H1 (cell line): ENCODE measurements at regions not wholly inside any gene's neighbourhood (a gene's known extent, or its start where the extent isn't known, plus 50 kb on each side); places are given as distances from the start of the nearest gene placed in this dataset.

ENCODE experiments used
- CTCF ChIA-PET: fragments of 300-600 bp; sonication (Branson Sonifier 250); formaldehyde crosslinking; loops from one replicate; lab custom pipeline; 2021; ENCODE audit not compliant: partially characterized antibody; lab: Charles Lee
- POLR2A ChIA-PET: fragments of 300-600 bp; sonication (Branson Sonifier 250); formaldehyde crosslinking; loops from one replicate; lab custom pipeline; 2021; ENCODE audit warnings: inconsistent platforms; ENCODE audit not compliant: partially characterized antibody; lab: Charles Lee
- DNase-seq, 2 experiments: peaks; one replicate each; pipeline versions ENCODE4 v3.0.0 to v3.0.0-alpha.2; 2010 to 2022; ENCODE audit warnings: low spot score in 2 of 2, low read depth in 1 of 2, mixed read lengths in 1 of 2
- FAIRE-seq: peaks from 2 replicates; lab custom pipeline; 2011; peaks lifted over from hg19 to GRCh38; lab: Jason Lieb, UNC
- H2AFZ ChIP-seq: 2 replicates; pipeline ENCODE4 v1.8.1; 2012; ENCODE audit warnings: low read length, inconsistent platforms
- H2AK5ac ChIP-seq: 2 replicates; pipeline ENCODE4 v1.6.1; 2013; ENCODE audit warnings: low read depth, low read length
- H2BK120ac ChIP-seq: replicated peaks from 2 replicates; pipeline ENCODE3; 2013; ENCODE audit warnings: low read depth, low read length, inconsistent platforms
- H2BK12ac ChIP-seq: 2 replicates; pipeline ENCODE4 v1.6.1; 2013; ENCODE audit warnings: low read depth, low read length
- H2BK15ac ChIP-seq: 2 replicates; pipeline ENCODE4 v1.6.1; 2013; ENCODE audit warnings: low read length
- H2BK20ac ChIP-seq: 2 replicates; pipeline ENCODE4 v1.6.1; 2013; ENCODE audit warnings: low read length
- H2BK5ac ChIP-seq: 2 replicates; pipeline ENCODE4 v1.6.1; 2013; ENCODE audit warnings: low read depth, low read length
- H3K14ac ChIP-seq: 2 replicates; pipeline ENCODE4 v1.6.1; 2013; ENCODE audit warnings: inconsistent platforms; ENCODE audit not compliant: insufficient read length
- H3K18ac ChIP-seq: 2 replicates; pipeline ENCODE4 v1.6.1; 2013; ENCODE audit warnings: low read length; ENCODE audit errors: extremely low read depth
- H3K23ac ChIP-seq: 2 replicates; pipeline ENCODE4 v1.6.1; 2013; ENCODE audit warnings: inconsistent platforms; ENCODE audit not compliant: insufficient read length
- H3K23me2 ChIP-seq: 2 replicates; pipeline ENCODE4 v1.6.1; 2013; ENCODE audit warnings: low read depth, low read length
- H3K27ac ChIP-seq: 2 replicates; pipeline ENCODE4 v1.6.1; 2011; ENCODE audit warnings: low read depth, low read length, inconsistent platforms
- H3K27me3 ChIP-seq, 4 experiments: replicated peaks in 1 of 4; 1 replicate in 1 of 4; 2 replicates in 3 of 4; pipeline versions ENCODE4 v1.6.1 to v1.8.1; 2011 to 2013; ENCODE audit warnings: low read length in 3 of 4, mild to moderate bottlenecking in 3 of 4, inconsistent platforms in 2 of 4, mixed read lengths in 2 of 4, moderate library complexity in 1 of 4; ENCODE audit not compliant: control insufficient read depth in 3 of 4, insufficient read depth in 3 of 4; ENCODE audit errors: extremely low read depth in 1 of 4
- H3K36me3 ChIP-seq, 4 experiments: 2 replicates each; pipeline versions ENCODE4 v1.6.1 to v1.8.1; 2011 to 2013; ENCODE audit warnings: mild to moderate bottlenecking in 4 of 4, low read length in 3 of 4, moderate library complexity in 2 of 4, control low read depth in 1 of 4, inconsistent platforms in 1 of 4; ENCODE audit not compliant: insufficient read depth in 4 of 4, control insufficient read depth in 2 of 4
- H3K4ac ChIP-seq: replicated peaks from 2 replicates; pipeline ENCODE3; 2013; ENCODE audit warnings: low read length, low read depth, mixed read lengths, inconsistent platforms; ENCODE audit not compliant: insufficient read length
- H3K4me1 ChIP-seq, 4 experiments: replicated peaks in 1 of 4; 1 replicate in 1 of 4; 2 replicates in 3 of 4; pipeline versions ENCODE4 v1.6.1 to v1.8.1; 2011 to 2013; ENCODE audit warnings: low read length in 3 of 4, inconsistent platforms in 2 of 4, mixed read lengths in 1 of 4; ENCODE audit not compliant: insufficient read depth in 4 of 4, control insufficient read depth in 3 of 4
- H3K4me2 ChIP-seq, 2 experiments: 2 replicates each; pipeline versions ENCODE4 v1.6.1 to v1.8.1; 2011 to 2013; ENCODE audit warnings: low read depth in 2 of 2, low read length in 2 of 2, control low read depth in 1 of 2, inconsistent platforms in 1 of 2, mild to moderate bottlenecking in 1 of 2; ENCODE audit not compliant: insufficient read depth in 1 of 2
- H3K4me3 ChIP-seq, 4 experiments: fragments of 200-600, 300-600 bp in 1 of 4; sonication (generic), shearing (Covaris generic), sonication (Bioruptor Twin) in 1 of 4; 2 replicates each; pipeline versions ENCODE4 v1.5.1 to v1.8.1; 2011 to 2016; ENCODE audit warnings: low read length in 4 of 4, low read depth in 3 of 4, control low read depth in 2 of 4, inconsistent platforms in 2 of 4, mild to moderate bottlenecking in 2 of 4, mixed read lengths in 1 of 4, moderate library complexity in 1 of 4; ENCODE audit not compliant: insufficient read depth in 2 of 4; ENCODE audit errors: extremely low read depth in 1 of 4
- H3K56ac ChIP-seq: replicated peaks from 2 replicates; pipeline ENCODE3; 2013; ENCODE audit warnings: low read depth, mild to moderate bottlenecking, mixed read lengths, low read length, inconsistent platforms; ENCODE audit not compliant: insufficient read length
- H3K79me1 ChIP-seq: 2 replicates; pipeline ENCODE4 v1.6.1; 2013; ENCODE audit warnings: low read depth, low read length, control low read depth
- H3K79me2 ChIP-seq, 2 experiments: 2 replicates each; pipeline versions ENCODE4 v1.6.1 to v1.8.1; 2012 to 2013; ENCODE audit warnings: low read length in 2 of 2, mild to moderate bottlenecking in 2 of 2, inconsistent platforms in 1 of 2; ENCODE audit not compliant: insufficient read depth in 2 of 2, control insufficient read depth in 1 of 2
- H3K9ac ChIP-seq, 4 experiments: replicated peaks in 1 of 4; 1 replicate in 1 of 4; 2 replicates in 3 of 4; pipeline versions ENCODE4 v1.6.1 to v1.8.1; 2011 to 2013; ENCODE audit warnings: low read depth in 3 of 4, low read length in 3 of 4, control low read depth in 2 of 4, mild to moderate bottlenecking in 2 of 4, moderate library complexity in 2 of 4, inconsistent platforms in 1 of 4; ENCODE audit errors: extremely low read depth in 1 of 4
- H3K9me3 ChIP-seq, 2 experiments: 2 replicates each; pipeline versions ENCODE4 v1.6.1 to v1.8.1; 2012 to 2013; ENCODE audit warnings: mild to moderate bottlenecking in 2 of 2, moderate library complexity in 2 of 2, control low read depth in 1 of 2, inconsistent platforms in 1 of 2, low read depth in 1 of 2, low read length in 1 of 2, mixed read lengths in 1 of 2; ENCODE audit not compliant: insufficient read depth in 2 of 2
- H4K20me1 ChIP-seq, 2 experiments: replicated peaks in 1 of 2; 2 replicates each; pipeline versions ENCODE3 to v1.8.1; 2011 to 2013; ENCODE audit warnings: inconsistent platforms in 2 of 2, low read length in 2 of 2, mild to moderate bottlenecking in 1 of 2; ENCODE audit not compliant: insufficient read depth in 2 of 2, control insufficient read depth in 1 of 2
- H4K5ac ChIP-seq: 2 replicates; pipeline ENCODE4 v1.6.1; 2013; ENCODE audit warnings: low read length, low read depth, mixed read lengths, inconsistent platforms; ENCODE audit not compliant: insufficient read length
- H4K8ac ChIP-seq: 2 replicates; pipeline ENCODE4 v1.8.0; 2013; ENCODE audit warnings: mild to moderate bottlenecking, moderate library complexity, low read length, inconsistent platforms; ENCODE audit not compliant: insufficient read depth; ENCODE audit errors: extremely low read depth
- H4K91ac ChIP-seq: replicated peaks from 2 replicates; pipeline ENCODE3; 2013; ENCODE audit warnings: low read length, mixed read lengths, inconsistent platforms; ENCODE audit not compliant: insufficient read length
- BRCA1 ChIP-seq: IDR thresholded peaks from 2 replicates; pipeline ENCODE4 v1.6.1; 2012; ENCODE audit warnings: low read depth, low read length, improper control_type of control experiment
- CBX5 ChIP-seq: fragments of 300-800, 300-1000 bp; sonication (generic); IDR thresholded peaks from 2 replicates; pipeline ENCODE4 v1.7.1; 2016; ENCODE audit warnings: antibody characterized with exemption, low read length, low read depth
- CBX8 ChIP-seq: fragments of 300-800, 300-1000 bp; sonication (generic); IDR thresholded peaks from 2 replicates; pipeline ENCODE4 v1.7.1; 2016; ENCODE audit warnings: low read depth, low read length, borderline replicate concordance
- POLR2A ChIP-seq, 2 experiments: IDR thresholded peaks; 1 replicate in 1 of 2; 2 replicates in 1 of 2; pipeline ENCODE4 v1.6.1; 2011; ENCODE audit warnings: low read depth in 2 of 2, low read length in 2 of 2, mild to moderate bottlenecking in 2 of 2; ENCODE audit errors: control extremely low read depth in 1 of 2
- RNF2 ChIP-seq: fragments of 200-900, 300-1000 bp; sonication (generic); IDR thresholded peaks from 2 replicates; pipeline ENCODE4 v1.7.1; 2016; ENCODE audit warnings: borderline replicate concordance, low read depth, mild to moderate bottlenecking, antibody characterized with exemption, low read length; ENCODE audit not compliant: poor library complexity, severe bottlenecking; ENCODE audit errors: missing control alignments
- SIRT6 ChIP-seq: IDR thresholded peaks from one replicate; pipeline ENCODE4 v1.7.1; 2012; ENCODE audit warnings: low read length, inconsistent platforms
- SUZ12 ChIP-seq: fragments of 200-600 bp; sonication (generic); IDR thresholded peaks from 2 replicates; pipeline ENCODE4 v1.6.1; 2012; ENCODE audit warnings: mild to moderate bottlenecking, inconsistent platforms, low read length, moderate library complexity, mixed read lengths
- TAF1 ChIP-seq: IDR thresholded peaks from 2 replicates; pipeline ENCODE4 v1.6.1; 2011; ENCODE audit warnings: mild to moderate bottlenecking, low read depth, low read length
- WGBS, 2 experiments: shearing (Covaris generic) in 1 of 2; methylation state at CpG; one replicate each; pipeline versions ENCODE4 v1.1.6 to v1.1.7; 2013 to 2015; ENCODE audit warnings: low lambda C conversion rate in 2 of 2, mixed read lengths in 2 of 2, inconsistent platforms in 1 of 2, low coverage in 1 of 2, missing lambda C conversion rate in 1 of 2; ENCODE audit not compliant: insufficient replicate concordance in 2 of 2, insufficient coverage in 1 of 2, insufficient read length in 1 of 2; ENCODE audit errors: extremely low coverage in 1 of 2, missing lambda C conversion rate in 1 of 2; 5-methylcytosine and 5-hydroxymethylcytosine counted together
- TF ChIP-seq, protein P1 (sequence below): IDR thresholded peaks from 2 replicates; pipeline ENCODE4 v1.6.1; 2012; ENCODE audit warnings: inconsistent platforms
- TF ChIP-seq, protein P2 (sequence below): IDR thresholded peaks from 2 replicates; pipeline ENCODE4 v1.6.1; 2012; ENCODE audit warnings: low read length, inconsistent platforms

DNA sequence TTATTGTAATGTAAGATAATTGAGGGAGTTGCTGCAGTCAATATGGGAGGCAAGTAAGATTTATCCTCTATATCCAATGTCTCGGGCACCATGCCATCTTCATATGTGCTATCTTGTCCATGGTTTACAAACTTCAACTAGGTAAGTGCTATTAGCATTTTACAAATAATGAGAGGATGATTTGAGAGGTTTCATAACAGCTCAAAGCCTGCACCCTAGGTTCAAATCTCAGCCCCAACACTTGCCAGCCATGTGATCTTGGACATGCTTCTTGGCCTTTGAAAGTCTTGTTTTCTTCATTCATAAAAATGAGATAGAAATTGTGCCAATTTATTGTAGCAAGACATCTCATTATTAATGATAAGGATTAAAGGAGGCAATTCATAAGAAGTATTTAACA, 108.8 kb downstream of the RND3 start:
- POLR2A ChIA-PET, result no interaction called here
- no peaks in the 10 kb centered on the region for H3K79me1 ChIP-seq
- no peak overlapping the region for H2BK12ac ChIP-seq
- TF ChIP-seq SIRT6 (no peak), RNF2 (no peak), TAF1 (no peak), CBX8 (no peak), CBX5 (no peak), POLR2A (IDR thresholded peaks at IDR 0.05; ENCODE audit: control extremely low read depth in 1 of 2, low read depth in 2 of 2, low read length in 2 of 2) (no peak), BRCA1 (no peak), SUZ12 (no peak)
- TF ChIP-seq, protein P1, sequence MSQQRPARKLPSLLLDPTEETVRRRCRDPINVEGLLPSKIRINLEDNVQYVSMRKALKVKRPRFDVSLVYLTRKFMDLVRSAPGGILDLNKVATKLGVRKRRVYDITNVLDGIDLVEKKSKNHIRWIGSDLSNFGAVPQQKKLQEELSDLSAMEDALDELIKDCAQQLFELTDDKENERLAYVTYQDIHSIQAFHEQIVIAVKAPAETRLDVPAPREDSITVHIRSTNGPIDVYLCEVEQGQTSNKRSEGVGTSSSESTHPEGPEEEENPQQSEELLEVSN, result no peak
- TF ChIP-seq, protein P2, sequence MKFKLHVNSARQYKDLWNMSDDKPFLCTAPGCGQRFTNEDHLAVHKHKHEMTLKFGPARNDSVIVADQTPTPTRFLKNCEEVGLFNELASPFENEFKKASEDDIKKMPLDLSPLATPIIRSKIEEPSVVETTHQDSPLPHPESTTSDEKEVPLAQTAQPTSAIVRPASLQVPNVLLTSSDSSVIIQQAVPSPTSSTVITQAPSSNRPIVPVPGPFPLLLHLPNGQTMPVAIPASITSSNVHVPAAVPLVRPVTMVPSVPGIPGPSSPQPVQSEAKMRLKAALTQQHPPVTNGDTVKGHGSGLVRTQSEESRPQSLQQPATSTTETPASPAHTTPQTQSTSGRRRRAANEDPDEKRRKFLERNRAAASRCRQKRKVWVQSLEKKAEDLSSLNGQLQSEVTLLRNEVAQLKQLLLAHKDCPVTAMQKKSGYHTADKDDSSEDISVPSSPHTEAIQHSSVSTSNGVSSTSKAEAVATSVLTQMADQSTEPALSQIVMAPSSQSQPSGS, result no peak

More for the DNA sequence above, 108.8 kb downstream of the RND3 start:
- Histone ChIP-seq H3K4me2 (no peak overlapping the region), H3K9me3 (0 out of 4 replicates have a peak, but pooled peaks cover 0 to under 1% of the 10 kb centered on the region in 2 experiments), H3K79me2 (no peaks in the 10 kb centered on the region), H2BK15ac (no peak overlapping the region), H2AK5ac (no peak overlapping the region), H3K27ac (no peak overlapping the region), H3K18ac (no peak overlapping the region), H3K4me1 (no peaks in the 10 kb centered on the region), H3K14ac (no peak overlapping the region), H3K36me3 (no peaks in the 10 kb centered on the region), H3K23me2 (no peaks in the 10 kb centered on the region), H3K4me3 (no peak overlapping the region), H2BK5ac (no peak overlapping the region), H3K4ac (no peak overlapping the region), H3K56ac (no peak overlapping the region), H3K27me3 (no peaks in the 10 kb centered on the region), H3K9ac (no peak overlapping the region), H4K20me1 (no peaks in the 10 kb centered on the region), H2AFZ (no peak overlapping the region), H3K23ac (no peak overlapping the region), H4K5ac (no peak overlapping the region), H2BK20ac (no peak overlapping the region), H4K8ac (no peak overlapping the region), H4K91ac (no peak overlapping the region), H2BK120ac (no peak overlapping the region)
- FAIRE-seq, result no peak
- WGBS, 2 experiments, result 83% methylated on average over 1 of the region's 1 CpG; no CpG with 5 or more reads in 1 of the 2 experiments
- DNase-seq, result no peak
- CTCF ChIA-PET, result no interaction called here
